A673 (cell line): ENCODE measurements at regions not wholly inside any gene's neighbourhood (a gene's known extent, or its start where the extent isn't known, plus 50 kb on each side); places are given as distances from the start of the nearest gene placed in this dataset.

Source experiments
- BruUV-seq: library from RNA; stranded (reverse); fragments of 400-500 nt; replicated peaks from 2 replicates; lab custom pipeline; 2021; lab: Mats Ljungman, UMichigan
- CTCF ChIA-PET: fragments of 300-600 bp; sonication (Branson Sonifier 250); formaldehyde crosslinking; loops from one replicate; lab custom pipeline; 2022; ENCODE audit warnings: antibody characterized with exemption; lab: Charles Lee
- POLR2A ChIA-PET: fragments of 300-600 bp; sonication (Branson Sonifier 250); formaldehyde crosslinking; loops from one replicate; lab custom pipeline; 2022; ENCODE audit warnings: antibody characterized with exemption; ENCODE audit not compliant: low non-redundant PET; lab: Charles Lee
- DNase-seq: peaks from one replicate; pipeline ENCODE4 v3.0.0-alpha.2; 2015; ENCODE audit warnings: low spot score
- H3K27ac ChIP-seq: fragments of 200-600 bp; sonication (generic); 2 replicates; pipeline ENCODE4 v1.5.1; 2016; ENCODE audit warnings: mixed run types, low read depth, mild to moderate bottlenecking, mixed read lengths, antibody characterized with exemption, low read length; ENCODE audit not compliant: poor library complexity, severe bottlenecking
- H3K27me3 ChIP-seq: fragments of 200-600 bp; sonication (generic); replicated peaks from 2 replicates; pipeline ENCODE4 v1.6.1; 2017; ENCODE audit warnings: mixed run types, low read depth, mild to moderate bottlenecking, mixed read lengths, antibody characterized with exemption, low read length; ENCODE audit not compliant: insufficient read depth, poor library complexity
- H3K36me3 ChIP-seq: fragments of 200-600 bp; sonication (generic); 2 replicates; pipeline ENCODE4 v1.6.1; 2016; ENCODE audit warnings: mixed run types, mild to moderate bottlenecking, mixed read lengths, antibody characterized with exemption, low read length; ENCODE audit not compliant: insufficient read depth, poor library complexity, severe bottlenecking
- H3K4me1 ChIP-seq: fragments of 200-600 bp; sonication (generic); 2 replicates; pipeline ENCODE4 v1.6.1; 2017; ENCODE audit warnings: mixed run types, mild to moderate bottlenecking, mixed read lengths, antibody characterized with exemption, low read length; ENCODE audit not compliant: insufficient read depth, poor library complexity, severe bottlenecking
- H3K4me3 ChIP-seq: fragments of 200-600 bp; sonication (generic); 2 replicates; pipeline ENCODE4 v1.5.1; 2016; ENCODE audit warnings: low read depth, mixed run types, mild to moderate bottlenecking, mixed read lengths, low read length; ENCODE audit not compliant: poor library complexity, severe bottlenecking
- H3K9me3 ChIP-seq: fragments of 200-600 bp; sonication (generic); 2 replicates; pipeline ENCODE4 v1.6.1; 2016; ENCODE audit warnings: mixed run types, low read depth, mild to moderate bottlenecking, mixed read lengths, antibody characterized with exemption, low read length; ENCODE audit not compliant: poor library complexity, severe bottlenecking
- EZH2 ChIP-seq: fragments of 200-600 bp; sonication (generic); IDR thresholded peaks from 2 replicates; pipeline ENCODE4 v1.6.1; 2017; ENCODE audit warnings: borderline replicate concordance, low read depth, mild to moderate bottlenecking, mixed read lengths, antibody characterized with exemption, low read length; ENCODE audit not compliant: poor library complexity, severe bottlenecking
- intact Hi-C: fragments of 100-400 bp; cut with micrococcal nuclease; formaldehyde crosslinking; loops from one replicate; pipeline ENCODE4 v1.10.0; 2022; ENCODE audit not compliant: unreplicated experiment
- TF ChIP-seq, protein P1 (sequence below): fragments of 300-800, 200-600 bp; sonication (generic); conservative IDR thresholded peaks from 2 replicates; pipeline ENCODE4 v1.5.1; 2017; ENCODE audit warnings: low read depth, mild to moderate bottlenecking, antibody characterized with exemption, low read length, moderate library complexity, mixed read lengths

DNA sequence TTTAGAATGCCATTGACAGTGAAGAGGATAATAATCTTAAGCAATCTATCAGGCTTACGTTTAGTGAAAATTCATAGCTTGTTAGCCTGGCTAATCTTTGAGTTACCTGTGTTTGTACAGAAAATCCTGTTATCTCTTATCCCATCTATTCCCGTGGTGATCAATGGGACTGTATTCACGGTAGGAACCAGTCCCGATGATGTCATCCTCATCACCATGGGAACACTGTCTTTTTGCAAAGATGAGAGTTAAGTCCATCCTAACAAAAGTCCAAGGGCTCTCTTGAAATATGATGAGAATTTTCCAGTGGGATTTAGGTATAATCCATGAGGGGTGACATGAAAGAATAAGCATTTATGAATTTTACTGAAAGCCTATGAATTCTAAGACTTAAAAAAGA lies 762.2 kb downstream of the ETS1 start:
- intact Hi-C loops: no loop called here
- H3K27ac ChIP-seq: no peak overlapping the region
- no peak for DNase-seq
- peaks cover 23% of the 10 kb centered on the region for H3K27me3 ChIP-seq
- H3K9me3 ChIP-seq: no peaks in the 10 kb centered on the region
- no peak overlapping the region for H3K4me3 ChIP-seq
- ChIA-PET POLR2A (no interaction called here), CTCF (no interaction called here)
- H3K36me3 ChIP-seq: no peaks in the 10 kb centered on the region
- H3K4me1 ChIP-seq: no peaks in the 10 kb centered on the region
- TF ChIP-seq, protein P1, sequence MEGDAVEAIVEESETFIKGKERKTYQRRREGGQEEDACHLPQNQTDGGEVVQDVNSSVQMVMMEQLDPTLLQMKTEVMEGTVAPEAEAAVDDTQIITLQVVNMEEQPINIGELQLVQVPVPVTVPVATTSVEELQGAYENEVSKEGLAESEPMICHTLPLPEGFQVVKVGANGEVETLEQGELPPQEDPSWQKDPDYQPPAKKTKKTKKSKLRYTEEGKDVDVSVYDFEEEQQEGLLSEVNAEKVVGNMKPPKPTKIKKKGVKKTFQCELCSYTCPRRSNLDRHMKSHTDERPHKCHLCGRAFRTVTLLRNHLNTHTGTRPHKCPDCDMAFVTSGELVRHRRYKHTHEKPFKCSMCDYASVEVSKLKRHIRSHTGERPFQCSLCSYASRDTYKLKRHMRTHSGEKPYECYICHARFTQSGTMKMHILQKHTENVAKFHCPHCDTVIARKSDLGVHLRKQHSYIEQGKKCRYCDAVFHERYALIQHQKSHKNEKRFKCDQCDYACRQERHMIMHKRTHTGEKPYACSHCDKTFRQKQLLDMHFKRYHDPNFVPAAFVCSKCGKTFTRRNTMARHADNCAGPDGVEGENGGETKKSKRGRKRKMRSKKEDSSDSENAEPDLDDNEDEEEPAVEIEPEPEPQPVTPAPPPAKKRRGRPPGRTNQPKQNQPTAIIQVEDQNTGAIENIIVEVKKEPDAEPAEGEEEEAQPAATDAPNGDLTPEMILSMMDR: no peak
- no peak for TF ChIP-seq EZH2
- BruUV-seq: no TSS peak

DNA sequence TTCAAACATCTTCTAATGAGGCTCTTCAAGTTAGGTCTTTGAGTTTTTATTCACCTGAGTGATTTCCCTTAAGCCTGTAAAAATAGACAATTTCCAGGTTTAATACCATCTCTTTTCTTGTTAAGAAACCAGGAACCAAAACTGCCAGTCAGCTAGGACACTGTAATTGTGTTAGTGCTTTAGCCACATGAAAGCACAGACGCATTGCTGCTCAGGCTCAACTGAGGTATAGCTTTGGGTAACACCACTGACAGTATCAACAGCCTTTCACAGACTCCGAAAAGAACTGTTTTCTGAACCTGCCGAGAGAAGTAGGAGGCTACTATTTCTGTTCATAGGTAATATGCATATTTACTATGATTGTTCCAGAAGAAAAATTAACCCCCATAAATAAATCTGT lies 768.7 kb downstream of the ETS1 start:
- Histone ChIP-seq H3K4me3 (no peak overlapping the region), H3K9me3 (no peaks in the 10 kb centered on the region), H3K27me3 (peaks cover 7% of the 10 kb centered on the region), H3K4me1 (peaks cover 3% of the 10 kb centered on the region), H3K27ac (no peak overlapping the region), H3K36me3 (no peaks in the 10 kb centered on the region)
- intact Hi-C loops: no loop called here
- POLR2A ChIA-PET: no interaction called here
- no TSS peak for BruUV-seq
- CTCF ChIA-PET: no interaction called here
- TF ChIP-seq, protein P1: no peak
- TF ChIP-seq EZH2: no peak
- no peak for DNase-seq

DNA sequence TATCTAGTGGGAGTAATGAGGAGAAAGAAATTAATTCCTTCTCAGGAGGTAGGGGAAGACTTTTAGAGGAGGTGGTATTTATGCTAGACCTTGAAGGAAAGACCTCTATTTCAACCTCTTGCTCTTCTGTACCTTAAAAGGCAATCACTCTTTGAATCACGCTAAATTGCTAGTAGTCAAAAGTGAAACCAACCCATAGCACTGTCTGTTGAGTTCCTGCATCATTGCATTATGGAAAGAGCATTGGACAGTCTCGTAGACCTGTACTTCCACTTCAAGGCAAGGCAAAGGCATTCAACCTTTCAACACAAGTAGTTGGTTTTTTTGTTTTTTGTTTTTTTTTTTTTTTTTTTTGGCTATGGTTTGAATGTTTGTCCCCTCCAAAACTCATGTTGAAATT lies 770.4 kb downstream of the ETS1 start:
- BruUV-seq: no TSS peak
- H3K4me1 ChIP-seq: peaks cover 3% of the 10 kb centered on the region
- H3K9me3 ChIP-seq: no peaks in the 10 kb centered on the region
- ChIA-PET CTCF (no interaction called here), POLR2A (no interaction called here)
- intact Hi-C loops: no loop called here
- no peaks in the 10 kb centered on the region for H3K36me3 ChIP-seq
- TF ChIP-seq, protein P1: no peak
- TF ChIP-seq EZH2: no peak
- DNase-seq: no peak
- H3K27ac ChIP-seq: no peak overlapping the region
- H3K27me3 ChIP-seq: peaks cover 10% of the 10 kb centered on the region
- no peak overlapping the region for H3K4me3 ChIP-seq
